ENCODE measurements at regions not wholly inside any gene's neighbourhood (a gene's known extent, or its start where the extent isn't known, plus 50 kb on each side); places are given as distances from the start of the nearest gene placed in this dataset.

DNA sequence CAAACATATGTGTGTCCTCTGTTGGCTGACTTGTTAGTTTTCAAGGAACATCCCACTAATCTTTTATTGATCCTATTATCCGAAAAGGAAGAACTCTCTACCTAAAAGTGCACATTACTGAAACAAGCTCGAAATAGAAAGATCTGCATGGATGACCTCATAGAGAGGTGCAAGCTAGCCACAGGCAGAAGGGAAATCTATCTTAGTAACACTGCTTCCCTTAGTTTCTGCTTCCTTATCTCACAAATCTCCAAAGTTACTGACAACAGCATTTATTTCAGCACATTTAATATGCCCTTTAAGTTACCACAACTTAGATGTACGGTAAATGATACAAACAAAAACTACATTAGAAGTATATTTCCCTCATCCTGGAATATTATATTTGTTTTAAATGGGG lies 285.1 kb upstream of the CCDC54 start:
- ATAC-seq = no peak

DNA sequence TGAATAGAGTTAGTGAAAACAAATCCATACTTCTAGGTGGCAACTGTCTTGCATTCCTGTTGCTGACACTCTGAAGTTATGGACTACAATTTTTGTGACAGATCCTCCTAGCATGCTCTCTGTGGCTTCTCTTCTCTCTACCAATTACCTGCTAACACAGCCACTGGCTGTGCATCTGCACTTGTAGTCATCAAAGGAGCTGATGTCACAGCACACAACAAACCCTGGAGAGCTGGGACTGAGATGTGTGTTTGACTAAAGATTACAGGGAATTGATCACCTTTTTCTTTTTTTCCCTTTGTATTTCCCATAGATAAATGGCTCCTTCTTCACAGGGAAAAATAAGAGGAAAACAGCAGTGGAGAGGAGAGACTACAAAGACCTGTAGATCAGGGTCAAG lies 278.4 kb upstream of the CCDC54 start:
- TF ChIP-seq, protein P1, sequence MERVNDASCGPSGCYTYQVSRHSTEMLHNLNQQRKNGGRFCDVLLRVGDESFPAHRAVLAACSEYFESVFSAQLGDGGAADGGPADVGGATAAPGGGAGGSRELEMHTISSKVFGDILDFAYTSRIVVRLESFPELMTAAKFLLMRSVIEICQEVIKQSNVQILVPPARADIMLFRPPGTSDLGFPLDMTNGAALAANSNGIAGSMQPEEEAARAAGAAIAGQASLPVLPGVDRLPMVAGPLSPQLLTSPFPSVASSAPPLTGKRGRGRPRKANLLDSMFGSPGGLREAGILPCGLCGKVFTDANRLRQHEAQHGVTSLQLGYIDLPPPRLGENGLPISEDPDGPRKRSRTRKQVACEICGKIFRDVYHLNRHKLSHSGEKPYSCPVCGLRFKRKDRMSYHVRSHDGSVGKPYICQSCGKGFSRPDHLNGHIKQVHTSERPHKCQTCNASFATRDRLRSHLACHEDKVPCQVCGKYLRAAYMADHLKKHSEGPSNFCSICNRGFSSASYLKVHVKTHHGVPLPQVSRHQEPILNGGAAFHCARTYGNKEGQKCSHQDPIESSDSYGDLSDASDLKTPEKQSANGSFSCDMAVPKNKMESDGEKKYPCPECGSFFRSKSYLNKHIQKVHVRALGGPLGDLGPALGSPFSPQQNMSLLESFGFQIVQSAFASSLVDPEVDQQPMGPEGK (CRISPR knock-in tag; IDR thresholded peaks at IDR 0.05; ENCODE audit: borderline replicate concordance) = no peak
- TF ChIP-seq, protein P2, sequence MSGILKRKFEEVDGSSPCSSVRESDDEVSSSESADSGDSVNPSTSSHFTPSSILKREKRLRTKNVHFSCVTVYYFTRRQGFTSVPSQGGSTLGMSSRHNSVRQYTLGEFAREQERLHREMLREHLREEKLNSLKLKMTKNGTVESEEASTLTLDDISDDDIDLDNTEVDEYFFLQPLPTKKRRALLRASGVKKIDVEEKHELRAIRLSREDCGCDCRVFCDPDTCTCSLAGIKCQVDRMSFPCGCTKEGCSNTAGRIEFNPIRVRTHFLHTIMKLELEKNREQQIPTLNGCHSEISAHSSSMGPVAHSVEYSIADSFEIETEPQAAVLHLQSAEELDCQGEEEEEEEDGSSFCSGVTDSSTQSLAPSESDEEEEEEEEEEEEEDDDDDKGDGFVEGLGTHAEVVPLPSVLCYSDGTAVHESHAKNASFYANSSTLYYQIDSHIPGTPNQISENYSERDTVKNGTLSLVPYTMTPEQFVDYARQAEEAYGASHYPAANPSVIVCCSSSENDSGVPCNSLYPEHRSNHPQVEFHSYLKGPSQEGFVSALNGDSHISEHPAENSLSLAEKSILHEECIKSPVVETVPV (CRISPR knock-in tag; IDR thresholded peaks at IDR 0.05) = no peak
- TF ChIP-seq TSHZ2 (CRISPR knock-in tag; IDR thresholded peaks at IDR 0.05) (no peak), OSR1 (CRISPR knock-in tag; IDR thresholded peaks at IDR 0.05) (no peak)
- ATAC-seq = no peak

More for the DNA sequence above, 285.1 kb upstream of the CCDC54 start:
- no peak for TF ChIP-seq ESRRG (CRISPR knock-in tag; IDR thresholded peaks at IDR 0.05)
- TF ChIP-seq BACH2 (CRISPR knock-in tag; IDR thresholded peaks at IDR 0.05; ENCODE audit: borderline replicate concordance) = no peak
- TF ChIP-seq TCF4 (CRISPR knock-in tag; IDR thresholded peaks at IDR 0.05; ENCODE audit: borderline replicate concordance) = no peak
- no peak for TF ChIP-seq RARB (CRISPR knock-in tag; IDR thresholded peaks at IDR 0.05)
- no peak for TF ChIP-seq ZC3H10 (CRISPR knock-in tag; IDR thresholded peaks at IDR 0.05)
- no peak for TF ChIP-seq ISL1 (CRISPR knock-in tag; IDR thresholded peaks at IDR 0.05)
- no peak for TF ChIP-seq TOX (CRISPR knock-in tag; IDR thresholded peaks at IDR 0.05; ENCODE audit: borderline replicate concordance)
- no peak for TF ChIP-seq PPARA (CRISPR knock-in tag; IDR thresholded peaks at IDR 0.05; ENCODE audit: borderline replicate concordance)
- TF ChIP-seq ZFP30 (CRISPR knock-in tag; IDR thresholded peaks at IDR 0.05) = no peak
- TF ChIP-seq TSHZ2 (CRISPR knock-in tag; IDR thresholded peaks at IDR 0.05) = no peak
- no peak for TF ChIP-seq ZNF8 (CRISPR knock-in tag; IDR thresholded peaks at IDR 0.05)
- no peak for TF ChIP-seq ZNF70 (CRISPR knock-in tag; IDR thresholded peaks at IDR 0.05)
- TF ChIP-seq GLIS3 (CRISPR knock-in tag; IDR thresholded peaks at IDR 0.05) = no peak
- TF ChIP-seq CSDC2 (CRISPR knock-in tag; IDR thresholded peaks at IDR 0.05) = no peak
- TF ChIP-seq ARNTL (CRISPR knock-in tag; IDR thresholded peaks at IDR 0.05; ENCODE audit: borderline replicate concordance, low read depth) = no peak
- TF ChIP-seq, protein P2 (CRISPR knock-in tag; IDR thresholded peaks at IDR 0.05) = no peak
- no peak for TF ChIP-seq OSR1 (CRISPR knock-in tag; IDR thresholded peaks at IDR 0.05)
- no peak for TF ChIP-seq ZNF565 (CRISPR knock-in tag; conservative IDR thresholded peaks at IDR 0.05; ENCODE audit: low read depth)

DNA sequence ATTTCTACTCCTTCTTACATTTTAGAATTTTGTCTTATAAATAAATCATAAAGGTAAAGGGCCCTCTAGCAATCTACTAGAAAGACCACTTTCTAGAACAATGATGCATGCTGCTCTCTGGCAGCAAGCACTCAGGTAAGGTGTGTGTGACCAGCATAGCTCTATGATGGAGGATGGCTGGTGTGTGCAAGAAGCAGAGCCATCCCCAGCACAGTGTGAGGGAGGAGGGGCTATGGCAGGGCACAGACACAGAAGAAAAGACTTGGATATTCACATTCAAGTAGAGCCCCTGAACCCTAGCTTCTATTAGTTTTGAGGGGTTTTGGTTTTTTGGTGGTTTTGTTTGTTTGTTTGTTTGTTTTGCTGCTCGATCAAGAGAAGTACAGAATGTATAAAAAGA lies 277.1 kb upstream of the CCDC54 start:
- TF ChIP-seq SNAI2 (CRISPR knock-in tag; IDR thresholded peaks at IDR 0.05) (no peak), ZC3H10 (CRISPR knock-in tag; IDR thresholded peaks at IDR 0.05) (no peak), TCF4 (CRISPR knock-in tag; IDR thresholded peaks at IDR 0.05; ENCODE audit: borderline replicate concordance) (no peak), ARNTL (CRISPR knock-in tag; IDR thresholded peaks at IDR 0.05; ENCODE audit: borderline replicate concordance, low read depth) (no peak), OSR1 (CRISPR knock-in tag; IDR thresholded peaks at IDR 0.05) (no peak), ZFP30 (CRISPR knock-in tag; IDR thresholded peaks at IDR 0.05) (no peak), ISL1 (CRISPR knock-in tag; IDR thresholded peaks at IDR 0.05) (no peak), TOX (CRISPR knock-in tag; IDR thresholded peaks at IDR 0.05; ENCODE audit: borderline replicate concordance) (no peak), BACH2 (CRISPR knock-in tag; IDR thresholded peaks at IDR 0.05; ENCODE audit: borderline replicate concordance) (no peak), PPARA (CRISPR knock-in tag; IDR thresholded peaks at IDR 0.05; ENCODE audit: borderline replicate concordance) (no peak), ZNF8 (CRISPR knock-in tag; IDR thresholded peaks at IDR 0.05) (no peak), RARB (CRISPR knock-in tag; IDR thresholded peaks at IDR 0.05) (no peak)
- TF ChIP-seq, protein P1 (CRISPR knock-in tag; IDR thresholded peaks at IDR 0.05; ENCODE audit: borderline replicate concordance) = no peak
- TF ChIP-seq, protein P3, sequence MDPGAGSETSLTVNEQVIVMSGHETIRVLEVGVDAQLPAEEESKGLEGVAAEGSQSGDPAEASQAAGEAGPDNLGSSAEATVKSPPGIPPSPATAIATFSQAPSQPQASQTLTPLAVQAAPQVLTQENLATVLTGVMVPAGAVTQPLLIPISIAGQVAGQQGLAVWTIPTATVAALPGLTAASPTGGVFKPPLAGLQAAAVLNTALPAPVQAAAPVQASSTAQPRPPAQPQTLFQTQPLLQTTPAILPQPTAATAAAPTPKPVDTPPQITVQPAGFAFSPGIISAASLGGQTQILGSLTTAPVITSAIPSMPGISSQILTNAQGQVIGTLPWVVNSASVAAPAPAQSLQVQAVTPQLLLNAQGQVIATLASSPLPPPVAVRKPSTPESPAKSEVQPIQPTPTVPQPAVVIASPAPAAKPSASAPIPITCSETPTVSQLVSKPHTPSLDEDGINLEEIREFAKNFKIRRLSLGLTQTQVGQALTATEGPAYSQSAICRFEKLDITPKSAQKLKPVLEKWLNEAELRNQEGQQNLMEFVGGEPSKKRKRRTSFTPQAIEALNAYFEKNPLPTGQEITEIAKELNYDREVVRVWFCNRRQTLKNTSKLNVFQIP (CRISPR knock-in tag; IDR thresholded peaks at IDR 0.05; ENCODE audit: borderline replicate concordance, low read depth) = no peak
- no peak for ATAC-seq

Measured in SK-N-SH treated with all-trans-retinoic acid at 6 μM for 48 hours (cell line).